Heart left ventricle (tissue), 16 donors: ENCODE measurements at regions not wholly inside any gene's neighbourhood (a gene's known extent, or its start where the extent isn't known, plus 50 kb on each side); places are given as distances from the start of the nearest gene placed in this dataset.

ENCODE experiments used
- ATAC-seq, 4 donors: fragments of 200-7000 bp; cut with Tn5 transposase; one replicate each; pipeline ENCODE4 v1.9.1; 2020 to 2022; ENCODE audit warnings: moderate library complexity in 4 of 4, mild to moderate bottlenecking in 3 of 4, moderate number of reproducible peaks in 1 of 4
- DNase-seq, 5 donors: peaks; one replicate each; pipeline ENCODE4 v3.0.0-alpha.2; 2020
- H3K27ac ChIP-seq, 12 donors: fragments of 200-600 bp; sonication (generic) in 4 of 12; one replicate each; pipeline versions ENCODE4 v1.5.0 to v1.8.0; 2016 to 2022; ENCODE audit warnings: mild to moderate bottlenecking in 2 of 12
- H3K27me3 ChIP-seq, 9 donors: fragments of 200-600 bp; sonication (generic) in 2 of 9; one replicate each; pipeline versions ENCODE4 v1.5.1 to v1.8.0; 2016 to 2022; ENCODE audit warnings: mild to moderate bottlenecking in 3 of 9
- H3K36me3 ChIP-seq, 9 donors: fragments of 200-600 bp; sonication (generic) in 2 of 9; one replicate each; pipeline versions ENCODE4 v1.5.0 to v1.8.0; 2018 to 2022; ENCODE audit warnings: mild to moderate bottlenecking in 2 of 9
- H3K4me1 ChIP-seq, 12 donors: fragments of 200-600 bp; sonication (generic) in 4 of 12; one replicate each; pipeline versions ENCODE4 v1.5.0 to v1.8.0; 2016 to 2022; ENCODE audit warnings: mild to moderate bottlenecking in 3 of 12
- H3K4me3 ChIP-seq, 12 donors: fragments of 200-600 bp; sonication (generic) in 4 of 12; one replicate each; pipeline versions ENCODE4 v1.5.0 to v1.8.0; 2017 to 2022; ENCODE audit warnings: mild to moderate bottlenecking in 9 of 12, moderate library complexity in 4 of 12
- H3K9me3 ChIP-seq, 12 donors: fragments of 200-600 bp; sonication (generic) in 4 of 12; one replicate each; pipeline versions ENCODE4 v1.5.0 to v1.8.0; 2016 to 2022; ENCODE audit warnings: mild to moderate bottlenecking in 1 of 12
- POLR2A ChIP-seq, 2 donors: fragments of 450-650 bp; IDR thresholded peaks; one replicate each; pipeline ENCODE4 v1.6.1; 2017; ENCODE audit warnings: antibody characterized with exemption in 2 of 2, mild to moderate bottlenecking in 2 of 2, moderate library complexity in 2 of 2
- WGBS, 4 donors: extraction: QIAGEN DNeasy Blood & Tissue Kit in 2 of 4; methylation state at CpG; one replicate each; pipeline versions ENCODE4 v1.1.5 to v1.1.7; 2013 to 2018; 5-methylcytosine and 5-hydroxymethylcytosine counted together
- intact Hi-C, 10 donors: fragments of 100-400 bp; cut with DNase I; formaldehyde crosslinking; loops; one replicate each; pipeline versions ENCODE4 v1.11.1 to v1.14.2; 2022
- TF ChIP-seq, protein P1 (sequence below), 12 donors: fragments of 200-600 bp; sonication (generic) in 4 of 12; IDR thresholded peaks; one replicate each; pipeline versions ENCODE4 v1.5.0 to v1.8.0; 2018 to 2022; ENCODE audit warnings: antibody characterized with exemption in 12 of 12, mild to moderate bottlenecking in 5 of 12
- donor health status: ischemic (EF 13 %, LVEDD 7.1; RV severe dilation, severe dysfunction).
- donor health status: healthy with polysubstance abuse.
- donor health status: DM: no; HTN: yes; CAD: no.
- donor health status: DM: no; HTN: no; CAD: no.
- donor health status: ischemic (EF 25% LVEDD 6.9; RV normal size, moderate dysfunction).
- donor health status: ischemic (EF 25% LVEDD 5.7; RV mildly dilated, moderate dysfunction).
- donor health status: healthy.
- donor health status: DM: yes; HTN: yes; CAD: no.
- donor health status: ischemic (EF 35%, LVEDD 5.7; RV mildly dilated, moderate dysfunction).
- donor health status: nonischemic (EF 11% LVEDD 7.7; RV severe dilation, severe dysfunction).
- donor health status: DM: yes; HTN: yes; CAD: no.
- donor health status: PGD.
- donor health status: ischemic (EF 29% LVEDD 5.4; RV normal size, mild dysfunction).
- donor health status: nonischemic (EF 23%, LVEDD 6.1; RV moderate dilation, normal function).

- no peak for TF ChIP-seq POLR2A (IDR thresholded peaks at IDR 0.05)
- TF ChIP-seq, protein P1, sequence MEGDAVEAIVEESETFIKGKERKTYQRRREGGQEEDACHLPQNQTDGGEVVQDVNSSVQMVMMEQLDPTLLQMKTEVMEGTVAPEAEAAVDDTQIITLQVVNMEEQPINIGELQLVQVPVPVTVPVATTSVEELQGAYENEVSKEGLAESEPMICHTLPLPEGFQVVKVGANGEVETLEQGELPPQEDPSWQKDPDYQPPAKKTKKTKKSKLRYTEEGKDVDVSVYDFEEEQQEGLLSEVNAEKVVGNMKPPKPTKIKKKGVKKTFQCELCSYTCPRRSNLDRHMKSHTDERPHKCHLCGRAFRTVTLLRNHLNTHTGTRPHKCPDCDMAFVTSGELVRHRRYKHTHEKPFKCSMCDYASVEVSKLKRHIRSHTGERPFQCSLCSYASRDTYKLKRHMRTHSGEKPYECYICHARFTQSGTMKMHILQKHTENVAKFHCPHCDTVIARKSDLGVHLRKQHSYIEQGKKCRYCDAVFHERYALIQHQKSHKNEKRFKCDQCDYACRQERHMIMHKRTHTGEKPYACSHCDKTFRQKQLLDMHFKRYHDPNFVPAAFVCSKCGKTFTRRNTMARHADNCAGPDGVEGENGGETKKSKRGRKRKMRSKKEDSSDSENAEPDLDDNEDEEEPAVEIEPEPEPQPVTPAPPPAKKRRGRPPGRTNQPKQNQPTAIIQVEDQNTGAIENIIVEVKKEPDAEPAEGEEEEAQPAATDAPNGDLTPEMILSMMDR (IDR thresholded peaks at IDR 0.05): no peak
- intact Hi-C loops: no loop called here
- Histone ChIP-seq H3K27me3 (no peaks in the 10 kb centered on the region), H3K36me3 (no peaks in the 10 kb centered on the region), H3K9me3 (no peaks in the 10 kb centered on the region), H3K27ac (no peak overlapping the region), H3K4me3 (no peak overlapping the region), H3K4me1 (peaks cover 0 to 7% (median 1%) of the 10 kb centered on the region in 12 donors)
- ATAC-seq (no peak), DNase-seq (no peak)
- WGBS, 4 donors: 84 to 93% (median 91%) methylated on average over 2 of the region's 2 CpGs
These were observed 130.7 kb downstream of the SLC30A10 start for GRCh38 chr1:219797683-219798082.

- Histone ChIP-seq H3K9me3 (no peaks in the 10 kb centered on the region), H3K4me1 (peaks cover 0 to 13% (median 7%) of the 10 kb centered on the region in 12 donors), H3K36me3 (no peaks in the 10 kb centered on the region), H3K4me3 (no peak overlapping the region), H3K27me3 (no peaks in the 10 kb centered on the region), H3K27ac (no peak overlapping the region)
- DNase-seq (no peak), ATAC-seq (no peak)
- intact Hi-C loops: no loop called here
- no peak for TF ChIP-seq POLR2A (IDR thresholded peaks at IDR 0.05)
- TF ChIP-seq, protein P1 (IDR thresholded peaks at IDR 0.05): no peak
These were observed 131.3 kb downstream of the SLC30A10 start for GRCh38 chr1:219797009-219797408.

GRCh38 chr1:219795363-219795917, 132.9 kb downstream of the SLC30A10 start:
- no peak for ATAC-seq
- H3K4me1 ChIP-seq: peaks cover 0 to 23% (median 11%) of the 10 kb centered on the region in 12 donors
- intact Hi-C loops: no loop called here

GRCh38 chr1:219794085-219794743, 134.1 kb downstream of the SLC30A10 start:
- Histone ChIP-seq H3K27me3 (no peaks in the 10 kb centered on the region), H3K4me3 (no peak overlapping the region), H3K9me3 (peaks cover 0 to under 1% (median 0%) of the 10 kb centered on the region in 12 donors), H3K4me1 (peaks cover 0 to 23% (median 11%) of the 10 kb centered on the region in 12 donors), H3K36me3 (no peaks in the 10 kb centered on the region), H3K27ac (no peak overlapping the region)
- WGBS, 4 donors: 82 to 86% (median 83%) methylated on average over 8 of the region's 8 CpGs
- TF ChIP-seq POLR2A (IDR thresholded peaks at IDR 0.05): no peak
- TF ChIP-seq, protein P1 (IDR thresholded peaks at IDR 0.05): no peak
- intact Hi-C loops: loop anchor here in 3 of 10 donors (5.0 kb wide), 3 partner anchors 47 to 122 kb away; no protein-coding TSS in a partner anchor
- no peak for ATAC-seq
- DNase-seq: no peak

More at GRCh38 chr1:219795363-219795917, 132.9 kb downstream of the SLC30A10 start:
- TF ChIP-seq, protein P1 (IDR thresholded peaks at IDR 0.05): no peak
- TF ChIP-seq POLR2A (IDR thresholded peaks at IDR 0.05): no peak
- DNase-seq: no peak
- Histone ChIP-seq H3K9me3 (no peaks in the 10 kb centered on the region), H3K27ac (no peak overlapping the region), H3K27me3 (no peaks in the 10 kb centered on the region), H3K36me3 (no peaks in the 10 kb centered on the region), H3K4me3 (no peak overlapping the region)
- WGBS, 4 donors: 54 to 75% (median 64%) methylated on average over 9 of the region's 9 CpGs
